ENCODE measurements at regions not wholly inside any gene's neighbourhood (a gene's known extent, or its start where the extent isn't known, plus 50 kb on each side); places are given as distances from the start of the nearest gene placed in this dataset.

DNA sequence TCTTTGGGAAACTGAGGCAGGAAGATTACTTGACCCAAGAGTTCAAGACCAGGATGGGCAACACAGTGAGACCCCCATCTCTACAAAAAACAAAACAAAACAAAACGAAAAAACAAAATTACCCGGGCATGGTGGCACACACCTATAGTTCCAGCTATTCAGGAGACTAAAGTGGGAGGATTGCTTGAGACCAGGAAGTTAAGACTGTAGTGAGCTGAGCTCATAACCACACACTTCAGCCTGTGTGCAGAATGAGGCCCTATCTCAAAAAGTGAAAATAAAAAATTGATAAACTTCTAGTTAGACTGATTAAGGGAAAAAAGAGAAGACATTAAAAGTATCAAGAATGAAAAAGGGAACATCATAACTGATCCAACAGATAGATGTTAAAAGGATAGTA is 154.0 kb downstream of the RHOU start:
- TF ChIP-seq, protein P1, sequence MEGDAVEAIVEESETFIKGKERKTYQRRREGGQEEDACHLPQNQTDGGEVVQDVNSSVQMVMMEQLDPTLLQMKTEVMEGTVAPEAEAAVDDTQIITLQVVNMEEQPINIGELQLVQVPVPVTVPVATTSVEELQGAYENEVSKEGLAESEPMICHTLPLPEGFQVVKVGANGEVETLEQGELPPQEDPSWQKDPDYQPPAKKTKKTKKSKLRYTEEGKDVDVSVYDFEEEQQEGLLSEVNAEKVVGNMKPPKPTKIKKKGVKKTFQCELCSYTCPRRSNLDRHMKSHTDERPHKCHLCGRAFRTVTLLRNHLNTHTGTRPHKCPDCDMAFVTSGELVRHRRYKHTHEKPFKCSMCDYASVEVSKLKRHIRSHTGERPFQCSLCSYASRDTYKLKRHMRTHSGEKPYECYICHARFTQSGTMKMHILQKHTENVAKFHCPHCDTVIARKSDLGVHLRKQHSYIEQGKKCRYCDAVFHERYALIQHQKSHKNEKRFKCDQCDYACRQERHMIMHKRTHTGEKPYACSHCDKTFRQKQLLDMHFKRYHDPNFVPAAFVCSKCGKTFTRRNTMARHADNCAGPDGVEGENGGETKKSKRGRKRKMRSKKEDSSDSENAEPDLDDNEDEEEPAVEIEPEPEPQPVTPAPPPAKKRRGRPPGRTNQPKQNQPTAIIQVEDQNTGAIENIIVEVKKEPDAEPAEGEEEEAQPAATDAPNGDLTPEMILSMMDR (IDR thresholded peaks at IDR 0.05): no peak
- no peak for TF ChIP-seq POLR2AphosphoS5 (IDR thresholded peaks at IDR 0.05)

Data from breast epithelium (tissue), 3 donors.